HEK293T (cell line): ENCODE measurements at regions not wholly inside any gene's neighbourhood (a gene's known extent, or its start where the extent isn't known, plus 50 kb on each side); places are given as distances from the start of the nearest gene placed in this dataset.

ENCODE experiments used
- FOXK2 ChIP-seq: fragments of 450-650 bp; IDR thresholded peaks from 2 replicates; pipeline ENCODE4 v1.6.1; 2016; ENCODE audit warnings: mild to moderate bottlenecking
- FOXM1 ChIP-seq: fragments of 450-650 bp; IDR thresholded peaks from 2 replicates; pipeline ENCODE4 v1.6.1; 2017; ENCODE audit warnings: mild to moderate bottlenecking, borderline replicate concordance
- LEF1 ChIP-seq: fragments of 450-650 bp; IDR thresholded peaks from 2 replicates; pipeline ENCODE4 v1.6.1; 2017; ENCODE audit warnings: mild to moderate bottlenecking, borderline replicate concordance
- ZNF384 ChIP-seq: fragments of 450-650 bp; IDR thresholded peaks from 2 replicates; pipeline ENCODE4 v1.6.1; 2016
- TF ChIP-seq, protein P1 (sequence below): fragments of 450-650 bp; IDR thresholded peaks from 2 replicates; pipeline ENCODE4 v1.6.1; 2016

DNA sequence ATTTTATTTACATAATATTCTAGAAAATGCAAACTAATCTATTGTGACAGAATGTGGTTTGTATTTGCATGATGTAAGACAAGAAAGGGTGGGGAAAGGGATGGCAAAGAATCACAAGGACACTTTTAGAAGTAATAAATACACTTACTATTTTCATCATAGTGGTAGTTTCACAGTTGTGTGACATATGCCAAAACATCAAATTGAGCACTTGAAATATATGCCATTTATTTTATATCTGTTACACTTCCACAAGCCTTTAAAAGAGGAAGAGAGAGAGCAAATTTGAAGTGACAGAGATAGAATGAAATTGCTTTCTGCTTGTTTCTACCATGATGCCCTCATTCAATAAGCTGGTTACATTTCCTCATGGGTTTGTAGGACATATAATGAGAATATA, 230.0 kb upstream of the NWD2 start:
- TF ChIP-seq FOXM1, result no peak
- no peak for TF ChIP-seq ZNF384
- TF ChIP-seq, protein P1, sequence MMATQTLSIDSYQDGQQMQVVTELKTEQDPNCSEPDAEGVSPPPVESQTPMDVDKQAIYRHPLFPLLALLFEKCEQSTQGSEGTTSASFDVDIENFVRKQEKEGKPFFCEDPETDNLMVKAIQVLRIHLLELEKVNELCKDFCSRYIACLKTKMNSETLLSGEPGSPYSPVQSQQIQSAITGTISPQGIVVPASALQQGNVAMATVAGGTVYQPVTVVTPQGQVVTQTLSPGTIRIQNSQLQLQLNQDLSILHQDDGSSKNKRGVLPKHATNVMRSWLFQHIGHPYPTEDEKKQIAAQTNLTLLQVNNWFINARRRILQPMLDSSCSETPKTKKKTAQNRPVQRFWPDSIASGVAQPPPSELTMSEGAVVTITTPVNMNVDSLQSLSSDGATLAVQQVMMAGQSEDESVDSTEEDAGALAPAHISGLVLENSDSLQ, result no peak
- no peak for TF ChIP-seq LEF1
- TF ChIP-seq FOXK2, result no peak
